ENCODE measurements at regions not wholly inside any gene's neighbourhood (a gene's known extent, or its start where the extent isn't known, plus 50 kb on each side); places are given as distances from the start of the nearest gene placed in this dataset.

DNA sequence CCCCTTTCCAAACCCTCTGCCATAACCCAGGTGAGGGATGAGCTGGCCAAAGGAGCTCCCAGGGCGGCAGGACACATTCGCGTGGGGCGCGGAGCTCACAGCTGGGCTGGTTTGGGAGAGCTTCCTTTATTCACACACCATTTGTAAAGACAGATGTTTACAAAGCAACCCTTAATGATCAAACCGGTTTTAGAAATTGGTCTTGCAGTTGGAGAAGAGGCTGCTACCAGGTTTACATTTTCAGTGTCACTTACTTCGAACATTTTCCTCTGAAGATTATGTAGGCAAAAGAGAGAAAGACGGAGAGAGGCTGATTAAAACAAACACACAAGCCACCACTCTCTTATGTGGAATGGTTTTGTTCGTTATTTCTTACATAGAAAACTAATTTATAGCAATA lies 648.7 kb downstream of the IRX1 start:
- TF ChIP-seq, protein P1, sequence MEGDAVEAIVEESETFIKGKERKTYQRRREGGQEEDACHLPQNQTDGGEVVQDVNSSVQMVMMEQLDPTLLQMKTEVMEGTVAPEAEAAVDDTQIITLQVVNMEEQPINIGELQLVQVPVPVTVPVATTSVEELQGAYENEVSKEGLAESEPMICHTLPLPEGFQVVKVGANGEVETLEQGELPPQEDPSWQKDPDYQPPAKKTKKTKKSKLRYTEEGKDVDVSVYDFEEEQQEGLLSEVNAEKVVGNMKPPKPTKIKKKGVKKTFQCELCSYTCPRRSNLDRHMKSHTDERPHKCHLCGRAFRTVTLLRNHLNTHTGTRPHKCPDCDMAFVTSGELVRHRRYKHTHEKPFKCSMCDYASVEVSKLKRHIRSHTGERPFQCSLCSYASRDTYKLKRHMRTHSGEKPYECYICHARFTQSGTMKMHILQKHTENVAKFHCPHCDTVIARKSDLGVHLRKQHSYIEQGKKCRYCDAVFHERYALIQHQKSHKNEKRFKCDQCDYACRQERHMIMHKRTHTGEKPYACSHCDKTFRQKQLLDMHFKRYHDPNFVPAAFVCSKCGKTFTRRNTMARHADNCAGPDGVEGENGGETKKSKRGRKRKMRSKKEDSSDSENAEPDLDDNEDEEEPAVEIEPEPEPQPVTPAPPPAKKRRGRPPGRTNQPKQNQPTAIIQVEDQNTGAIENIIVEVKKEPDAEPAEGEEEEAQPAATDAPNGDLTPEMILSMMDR (IDR thresholded peaks at IDR 0.05) = no peak
- no peak for TF ChIP-seq ZFX (IDR thresholded peaks at IDR 0.05; ENCODE audit: borderline replicate concordance)

DNA sequence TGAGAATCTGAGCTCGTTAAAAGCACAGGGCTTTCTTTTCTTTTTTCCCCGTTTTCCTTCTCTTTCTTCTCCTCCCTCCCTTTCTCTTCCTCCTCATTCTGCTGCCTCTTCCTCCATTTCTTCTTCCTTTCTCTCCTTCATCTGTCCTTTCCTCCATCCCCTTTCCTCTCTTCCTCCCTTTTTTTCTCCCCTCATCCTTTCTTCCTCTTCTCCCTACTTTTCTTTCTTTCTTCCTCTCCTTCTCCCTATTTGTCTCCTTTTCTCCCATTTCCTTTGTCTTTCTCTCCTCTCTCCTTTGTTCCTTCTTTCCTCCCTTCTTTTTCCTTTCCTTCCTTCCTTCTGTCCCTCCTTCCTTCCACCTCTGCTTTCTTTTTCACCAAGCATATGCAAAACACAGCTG lies 649.4 kb downstream of the IRX1 start:
- TF ChIP-seq ZFX (IDR thresholded peaks at IDR 0.05; ENCODE audit: borderline replicate concordance) = no peak
- TF ChIP-seq, protein P1 (IDR thresholded peaks at IDR 0.05) = no peak
- H3K27ac ChIP-seq = no peak overlapping the region

More for the DNA sequence above, 648.7 kb downstream of the IRX1 start:
- H3K27ac ChIP-seq = no peak overlapping the region

DNA sequence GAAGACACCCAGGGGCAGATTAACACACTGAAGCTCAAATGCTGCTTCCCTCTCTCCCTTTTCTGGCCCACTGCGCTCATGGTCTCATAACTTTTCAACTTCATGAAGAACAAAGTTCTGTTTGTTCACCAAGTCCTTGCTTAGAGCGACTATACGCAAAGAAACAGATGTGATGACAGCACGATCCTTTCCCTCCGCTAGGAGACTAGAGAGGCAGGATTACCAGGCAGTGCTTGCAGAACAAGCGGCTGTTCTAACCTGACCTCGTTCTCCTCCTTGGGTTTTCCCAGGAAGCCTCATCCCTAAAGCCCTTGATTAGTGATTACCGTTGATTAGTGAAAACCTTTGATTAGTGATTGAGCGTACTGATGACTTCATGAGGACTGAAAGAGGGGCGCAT lies 649.9 kb downstream of the IRX1 start:
- H3K27ac ChIP-seq = no peak overlapping the region
- TF ChIP-seq, protein P1 (IDR thresholded peaks at IDR 0.05) = no peak
- TF ChIP-seq ZFX (IDR thresholded peaks at IDR 0.05; ENCODE audit: borderline replicate concordance) = no peak

DNA sequence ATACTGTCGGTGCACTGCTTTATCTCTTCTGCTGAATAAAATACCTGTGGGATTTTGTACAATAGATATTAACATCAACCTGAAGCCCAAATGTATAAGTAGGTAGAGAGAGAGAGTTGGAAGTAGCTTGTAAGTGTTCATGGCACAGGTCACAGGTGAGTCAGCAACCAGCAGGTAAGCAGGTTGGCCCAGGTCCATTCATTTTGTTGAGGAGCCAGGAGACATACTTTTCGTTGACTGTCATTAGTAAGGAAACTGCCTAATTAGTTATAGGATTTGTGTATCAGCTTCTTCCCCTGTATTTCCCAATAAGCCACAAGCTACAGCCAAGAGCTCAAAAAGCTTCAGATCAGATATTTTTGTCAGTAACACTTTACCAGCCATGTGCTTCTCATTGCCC lies 650.8 kb downstream of the IRX1 start:
- H3K27ac ChIP-seq = no peak overlapping the region
- no peak for TF ChIP-seq ZFX (IDR thresholded peaks at IDR 0.05; ENCODE audit: borderline replicate concordance)
- TF ChIP-seq, protein P1 (IDR thresholded peaks at IDR 0.05) = no peak

DNA sequence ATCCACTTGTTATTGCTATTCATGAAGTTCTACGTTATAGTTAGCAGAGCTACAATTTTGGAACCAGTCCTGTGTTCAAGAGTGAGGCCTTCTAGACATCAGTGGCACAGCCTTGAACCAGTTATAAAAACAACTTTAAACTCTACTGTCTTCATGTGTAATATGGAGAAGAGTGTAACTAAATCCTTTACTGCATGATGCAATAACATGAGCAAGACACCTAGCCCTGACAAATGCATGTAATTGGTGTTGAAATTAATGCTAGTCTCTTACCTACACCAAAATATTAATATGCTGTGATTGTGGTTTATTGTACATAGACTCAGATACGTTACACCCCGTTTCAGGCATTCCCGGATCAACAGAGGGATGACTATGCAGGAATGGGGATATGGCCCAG lies 654.6 kb downstream of the IRX1 start:
- no peak overlapping the region for H3K27ac ChIP-seq
- no peak for TF ChIP-seq ZFX (IDR thresholded peaks at IDR 0.05; ENCODE audit: borderline replicate concordance)
- TF ChIP-seq, protein P1 (IDR thresholded peaks at IDR 0.05) = no peak

DNA sequence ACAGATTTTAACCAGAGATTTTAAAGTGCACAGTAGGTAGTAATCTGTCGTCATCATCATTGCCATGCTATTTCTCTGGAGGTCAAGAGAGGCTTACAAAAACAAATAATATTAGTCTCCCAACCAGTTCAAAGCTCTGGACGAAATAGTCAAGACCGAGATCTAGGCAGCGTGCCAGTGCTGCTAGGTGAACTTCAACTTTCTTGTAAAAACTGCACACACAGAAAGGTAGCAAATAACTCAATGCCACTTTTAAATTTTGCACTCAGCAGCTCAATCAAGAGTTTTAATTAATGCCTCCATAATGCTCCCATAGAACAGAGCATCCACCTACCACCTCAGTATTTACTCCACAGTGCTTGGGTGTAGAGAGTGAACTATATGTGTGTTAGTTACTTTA lies 656.8 kb downstream of the IRX1 start:
- TF ChIP-seq, protein P1 (IDR thresholded peaks at IDR 0.05) = no peak
- no peak for TF ChIP-seq ZFX (IDR thresholded peaks at IDR 0.05; ENCODE audit: borderline replicate concordance)

DNA sequence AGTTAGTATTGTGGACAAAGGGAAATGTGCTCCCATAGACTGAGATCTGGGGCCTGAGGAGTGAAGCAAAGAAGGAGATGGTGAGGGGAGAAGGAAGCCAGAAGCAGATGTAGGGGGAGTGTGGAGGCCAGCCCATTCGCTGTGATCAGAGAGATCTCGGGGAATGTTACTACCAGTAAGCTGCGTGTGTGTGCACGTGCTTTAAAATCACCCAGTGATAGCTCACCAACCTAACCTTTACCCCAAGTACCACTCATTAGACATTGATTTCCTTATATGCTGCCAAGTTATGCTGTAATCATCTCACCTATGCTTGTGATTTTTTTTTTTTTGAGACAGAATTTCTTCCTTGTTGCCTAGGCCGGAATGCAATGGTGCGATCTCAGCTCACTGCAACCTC lies 659.1 kb downstream of the IRX1 start:
- no peak overlapping the region for H3K27ac ChIP-seq
- no peak for TF ChIP-seq ZFX (IDR thresholded peaks at IDR 0.05; ENCODE audit: borderline replicate concordance)
- TF ChIP-seq, protein P1 (IDR thresholded peaks at IDR 0.05) = no peak

More for the DNA sequence above, 656.8 kb downstream of the IRX1 start:
- no peak overlapping the region for H3K27ac ChIP-seq

All from 22Rv1 (cell line).